ENCODE measurements at regions not wholly inside any gene's neighbourhood (a gene's known extent, or its start where the extent isn't known, plus 50 kb on each side); places are given as distances from the start of the nearest gene placed in this dataset.

DNA sequence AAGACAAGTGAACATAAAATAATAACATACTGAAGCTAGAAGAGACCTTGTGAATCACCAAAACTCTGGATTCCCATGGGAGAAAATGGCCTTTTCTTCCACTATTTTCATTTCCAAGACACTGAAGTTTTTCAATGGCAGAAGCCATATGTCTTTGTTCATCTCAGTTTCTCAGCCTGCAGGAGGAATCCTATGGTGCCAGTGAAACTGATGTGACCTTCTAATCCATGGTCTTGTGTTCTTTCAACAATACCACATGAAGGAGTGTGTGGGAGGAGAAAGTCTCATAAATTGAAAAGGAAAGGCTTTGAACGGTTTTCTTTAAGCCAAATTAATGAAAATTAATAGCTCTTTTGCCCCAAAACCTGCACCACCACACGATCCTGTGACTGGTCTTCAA lies 257.3 kb downstream of the EPHA4 start:
- WGBS, result 74% methylated on average over 2 of the region's 2 CpGs
- TF ChIP-seq, protein P1, sequence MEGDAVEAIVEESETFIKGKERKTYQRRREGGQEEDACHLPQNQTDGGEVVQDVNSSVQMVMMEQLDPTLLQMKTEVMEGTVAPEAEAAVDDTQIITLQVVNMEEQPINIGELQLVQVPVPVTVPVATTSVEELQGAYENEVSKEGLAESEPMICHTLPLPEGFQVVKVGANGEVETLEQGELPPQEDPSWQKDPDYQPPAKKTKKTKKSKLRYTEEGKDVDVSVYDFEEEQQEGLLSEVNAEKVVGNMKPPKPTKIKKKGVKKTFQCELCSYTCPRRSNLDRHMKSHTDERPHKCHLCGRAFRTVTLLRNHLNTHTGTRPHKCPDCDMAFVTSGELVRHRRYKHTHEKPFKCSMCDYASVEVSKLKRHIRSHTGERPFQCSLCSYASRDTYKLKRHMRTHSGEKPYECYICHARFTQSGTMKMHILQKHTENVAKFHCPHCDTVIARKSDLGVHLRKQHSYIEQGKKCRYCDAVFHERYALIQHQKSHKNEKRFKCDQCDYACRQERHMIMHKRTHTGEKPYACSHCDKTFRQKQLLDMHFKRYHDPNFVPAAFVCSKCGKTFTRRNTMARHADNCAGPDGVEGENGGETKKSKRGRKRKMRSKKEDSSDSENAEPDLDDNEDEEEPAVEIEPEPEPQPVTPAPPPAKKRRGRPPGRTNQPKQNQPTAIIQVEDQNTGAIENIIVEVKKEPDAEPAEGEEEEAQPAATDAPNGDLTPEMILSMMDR (IDR thresholded peaks at IDR 0.05), result no peak
- TF ChIP-seq POLR2A (IDR thresholded peaks at IDR 0.05) (no peak), POLR2AphosphoS5 (IDR thresholded peaks at IDR 0.05) (no peak)
- intact Hi-C loops (cut with DNase I), result no loop called here
- no peak for DNase-seq (ENCODE audit: low spot score)
- Histone ChIP-seq H3K36me3 (no peaks in the 10 kb centered on the region), H3K27ac (no peak overlapping the region), H3K27me3 (replicated peaks; ENCODE audit: insufficient read depth) (no peaks in the 10 kb centered on the region), H3K9me3 (no peaks in the 10 kb centered on the region), H3K4me1 (replicated peaks) (peaks cover 8% of the 10 kb centered on the region), H3K4me3 (no peak overlapping the region)

GRCh38 chr2:221318376-221319130 lies 253.6 kb downstream of the EPHA4 start:
- H3K4me1 ChIP-seq (replicated peaks), result no peaks in the 10 kb centered on the region
- no peak overlapping the region for H3K27ac ChIP-seq
- 83% methylated on average over 3 of the region's 3 CpGs for WGBS
- intact Hi-C loops (cut with DNase I), result no loop called here
- no peaks in the 10 kb centered on the region for H3K36me3 ChIP-seq
- no peaks in the 10 kb centered on the region for H3K27me3 ChIP-seq (replicated peaks; ENCODE audit: insufficient read depth)
- no peaks in the 10 kb centered on the region for H3K9me3 ChIP-seq
- DNase-seq (ENCODE audit: low spot score), result no peak
- TF ChIP-seq, protein P1 (IDR thresholded peaks at IDR 0.05), result no peak
- no peak for TF ChIP-seq POLR2AphosphoS5 (IDR thresholded peaks at IDR 0.05)
- no peak for TF ChIP-seq POLR2A (IDR thresholded peaks at IDR 0.05)
- H3K4me3 ChIP-seq, result no peak overlapping the region

DNA sequence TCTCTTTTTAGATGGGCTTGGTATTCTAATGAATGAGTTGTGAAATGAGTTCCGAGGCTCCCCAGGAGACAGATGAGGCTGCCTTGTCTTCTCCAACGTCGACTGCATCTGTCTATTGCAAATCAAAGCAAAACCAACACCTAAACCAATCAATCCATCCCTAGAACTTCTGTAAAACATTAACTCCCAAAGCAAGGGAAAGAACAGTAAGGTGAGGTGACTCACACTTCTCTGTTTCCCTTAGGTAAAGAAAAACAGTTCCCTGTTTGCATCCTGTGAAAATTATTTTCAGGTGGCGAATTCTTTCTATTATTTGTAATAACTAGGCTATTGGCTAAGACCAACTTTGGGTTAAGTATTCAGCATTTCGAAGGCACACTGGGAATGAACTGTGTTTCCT lies 249.4 kb downstream of the EPHA4 start:
- no peak for TF ChIP-seq POLR2AphosphoS5 (IDR thresholded peaks at IDR 0.05)
- TF ChIP-seq POLR2A (IDR thresholded peaks at IDR 0.05), result no peak
- TF ChIP-seq, protein P1 (IDR thresholded peaks at IDR 0.05), result no peak
- H3K27me3 ChIP-seq (replicated peaks; ENCODE audit: insufficient read depth), result no peaks in the 10 kb centered on the region
- H3K4me3 ChIP-seq, result no peak overlapping the region
- WGBS, result 73% methylated on average over 5 of the region's 5 CpGs
- no peak for DNase-seq (ENCODE audit: low spot score)
- intact Hi-C loops (cut with DNase I), result no loop called here
- H3K36me3 ChIP-seq, result no peaks in the 10 kb centered on the region
- no peaks in the 10 kb centered on the region for H3K4me1 ChIP-seq (replicated peaks)
- H3K27ac ChIP-seq, result no peak overlapping the region
- no peaks in the 10 kb centered on the region for H3K9me3 ChIP-seq

DNA sequence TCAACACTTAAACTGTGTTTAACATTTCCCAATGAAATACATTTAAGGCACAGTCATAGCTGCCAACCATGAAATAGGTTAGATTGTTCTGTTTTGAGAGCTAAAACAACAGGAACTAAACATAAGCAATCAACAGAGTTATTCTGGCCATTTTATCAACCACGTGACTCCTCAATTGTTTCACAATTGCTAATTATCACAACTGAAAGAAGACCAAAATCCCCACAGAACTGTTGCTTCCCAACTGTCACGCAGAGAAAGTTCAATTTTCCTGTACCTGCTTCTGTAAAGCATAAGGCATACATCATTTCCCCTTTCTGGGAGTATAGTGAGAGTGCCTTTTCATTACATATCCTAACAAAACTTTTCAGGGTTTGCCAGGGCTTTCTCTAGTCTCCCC lies 248.6 kb downstream of the EPHA4 start:
- intact Hi-C loops (cut with DNase I), result no loop called here
- TF ChIP-seq, protein P1 (IDR thresholded peaks at IDR 0.05), result no peak
- TF ChIP-seq POLR2AphosphoS5 (IDR thresholded peaks at IDR 0.05) (no peak), POLR2A (IDR thresholded peaks at IDR 0.05) (no peak)
- Histone ChIP-seq H3K4me3 (no peak overlapping the region), H3K27ac (no peak overlapping the region), H3K9me3 (no peaks in the 10 kb centered on the region), H3K27me3 (replicated peaks; ENCODE audit: insufficient read depth) (no peaks in the 10 kb centered on the region), H3K4me1 (replicated peaks) (no peaks in the 10 kb centered on the region), H3K36me3 (no peaks in the 10 kb centered on the region)
- WGBS, result 74% methylated on average over 2 of the region's 2 CpGs
- no peak for DNase-seq (ENCODE audit: low spot score)

DNA sequence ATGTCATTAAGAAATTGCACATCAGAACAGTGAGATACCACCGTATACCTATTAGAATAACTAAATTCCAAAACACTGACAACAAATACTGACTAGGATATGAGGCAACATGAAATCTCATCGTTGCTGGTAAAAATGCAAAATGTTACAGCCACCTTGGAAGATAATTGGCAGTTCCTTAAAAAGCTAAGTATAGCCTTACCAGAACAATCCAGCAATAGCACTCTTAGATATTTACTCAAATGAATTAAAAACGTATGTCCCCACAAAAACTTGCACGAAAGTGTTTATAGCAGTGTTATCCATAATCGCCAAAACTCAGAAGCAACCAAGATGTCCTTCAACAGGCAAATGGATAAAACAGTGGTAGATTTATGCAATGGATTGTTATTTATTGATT lies 241.7 kb downstream of the EPHA4 start:
- TF ChIP-seq, protein P1 (IDR thresholded peaks at IDR 0.05), result no peak
- no peak for TF ChIP-seq POLR2AphosphoS5 (IDR thresholded peaks at IDR 0.05)
- no peak for TF ChIP-seq POLR2A (IDR thresholded peaks at IDR 0.05)
- Histone ChIP-seq H3K4me3 (no peak overlapping the region), H3K27ac (no peak overlapping the region), H3K27me3 (replicated peaks; ENCODE audit: insufficient read depth) (no peaks in the 10 kb centered on the region), H3K4me1 (replicated peaks) (no peaks in the 10 kb centered on the region), H3K9me3 (no peaks in the 10 kb centered on the region), H3K36me3 (no peaks in the 10 kb centered on the region)
- 69% methylated on average over 5 of the region's 5 CpGs for whole genome bisulfite sequencing
- no peak for DNase-seq (ENCODE audit: low spot score)
- intact Hi-C loops (cut with DNase I), result no loop called here
